ENCODE measurements at regions not wholly inside any gene's neighbourhood (a gene's known extent, or its start where the extent isn't known, plus 50 kb on each side); places are given as distances from the start of the nearest gene placed in this dataset.

- no peak for TF ChIP-seq CTCF (IDR thresholded peaks at IDR 0.05; ENCODE audit: insufficient read depth, low read length, poor library complexity, severe bottlenecking)
- TF ChIP-seq EZH2phosphoT487 (conservative IDR thresholded peaks at IDR 0.05; ENCODE audit: low read length) = no peak
These were observed 152.2 kb upstream of the NR5A2 start for GRCh38 chr1:199875337-199875736.
